ENCODE measurements at regions not wholly inside any gene's neighbourhood (a gene's known extent, or its start where the extent isn't known, plus 50 kb on each side); places are given as distances from the start of the nearest gene placed in this dataset.

DNA sequence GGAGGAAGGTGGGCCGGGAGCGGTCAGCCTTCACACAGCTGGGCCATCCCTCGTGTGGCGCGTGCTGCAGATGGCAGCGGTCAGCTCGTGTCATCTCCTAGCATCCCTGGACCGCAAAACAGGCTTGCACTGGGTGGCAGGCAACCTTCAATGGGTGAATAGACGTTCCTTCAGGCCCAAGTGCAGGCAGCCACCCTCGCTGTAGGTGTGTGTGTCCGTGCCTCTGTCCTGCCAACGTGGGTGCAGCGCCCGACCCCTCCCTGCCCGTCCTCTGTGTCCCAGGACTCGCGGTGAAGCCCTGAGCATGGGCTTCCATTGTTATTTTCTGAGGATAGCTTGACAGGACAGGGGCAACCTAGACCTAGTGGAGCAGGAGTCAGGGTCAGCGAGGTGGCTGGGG is 79.8 kb upstream of the STOX2 start:
- TF ChIP-seq, protein P1, sequence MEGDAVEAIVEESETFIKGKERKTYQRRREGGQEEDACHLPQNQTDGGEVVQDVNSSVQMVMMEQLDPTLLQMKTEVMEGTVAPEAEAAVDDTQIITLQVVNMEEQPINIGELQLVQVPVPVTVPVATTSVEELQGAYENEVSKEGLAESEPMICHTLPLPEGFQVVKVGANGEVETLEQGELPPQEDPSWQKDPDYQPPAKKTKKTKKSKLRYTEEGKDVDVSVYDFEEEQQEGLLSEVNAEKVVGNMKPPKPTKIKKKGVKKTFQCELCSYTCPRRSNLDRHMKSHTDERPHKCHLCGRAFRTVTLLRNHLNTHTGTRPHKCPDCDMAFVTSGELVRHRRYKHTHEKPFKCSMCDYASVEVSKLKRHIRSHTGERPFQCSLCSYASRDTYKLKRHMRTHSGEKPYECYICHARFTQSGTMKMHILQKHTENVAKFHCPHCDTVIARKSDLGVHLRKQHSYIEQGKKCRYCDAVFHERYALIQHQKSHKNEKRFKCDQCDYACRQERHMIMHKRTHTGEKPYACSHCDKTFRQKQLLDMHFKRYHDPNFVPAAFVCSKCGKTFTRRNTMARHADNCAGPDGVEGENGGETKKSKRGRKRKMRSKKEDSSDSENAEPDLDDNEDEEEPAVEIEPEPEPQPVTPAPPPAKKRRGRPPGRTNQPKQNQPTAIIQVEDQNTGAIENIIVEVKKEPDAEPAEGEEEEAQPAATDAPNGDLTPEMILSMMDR (IDR thresholded peaks at IDR 0.05; ENCODE audit: low read depth, low read length, missing control alignments): no peak
- H3K4me3 ChIP-seq (ENCODE audit: low read depth, low read length): no peak overlapping the region
- DNase-seq (ENCODE audit: low read depth): no peak

DNA sequence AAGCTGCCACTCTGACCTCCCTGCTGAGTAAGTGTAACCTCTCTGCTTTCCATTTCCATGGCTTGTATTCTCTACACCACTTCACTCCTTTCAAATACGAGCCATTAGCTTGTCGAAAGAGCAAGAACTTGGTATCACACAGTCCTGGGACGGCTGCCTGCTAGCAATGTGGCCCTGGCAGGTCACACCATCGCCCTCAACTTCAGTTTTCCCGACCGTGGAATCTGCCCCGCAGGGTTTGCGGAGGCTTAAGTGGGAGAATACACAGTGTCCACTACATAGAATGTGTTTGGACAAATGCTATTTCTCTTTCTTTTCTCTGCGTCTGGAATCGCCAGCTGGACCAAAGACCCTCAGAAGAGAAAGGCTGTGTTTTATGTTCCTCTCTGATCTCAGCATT is 78.6 kb upstream of the STOX2 start:
- TF ChIP-seq, protein P1 (IDR thresholded peaks at IDR 0.05; ENCODE audit: low read depth, low read length, missing control alignments): no peak
- no peak for DNase-seq (ENCODE audit: low read depth)
- H3K4me3 ChIP-seq (ENCODE audit: low read depth, low read length): no peak overlapping the region

DNA sequence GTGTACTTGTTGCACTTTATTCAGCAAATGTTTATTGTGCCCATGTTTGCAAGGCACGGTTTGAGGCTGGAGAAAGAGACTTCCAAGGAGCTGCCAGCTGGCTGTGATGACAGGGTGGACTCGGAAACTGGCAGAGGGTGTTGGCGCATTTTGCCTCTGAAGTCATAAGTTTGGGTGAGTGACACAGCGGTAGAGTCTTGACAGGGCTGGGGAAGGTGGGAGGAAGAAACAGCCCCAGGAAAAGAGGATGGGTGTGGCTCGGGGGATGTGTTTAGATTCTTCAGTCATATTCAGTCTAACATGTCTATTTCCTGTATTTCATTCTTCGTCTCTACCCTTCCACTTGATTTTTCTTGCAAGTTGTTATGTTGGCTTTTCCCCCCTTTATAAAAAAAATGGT is 77.0 kb upstream of the STOX2 start:
- DNase-seq (ENCODE audit: low read depth): no peak
- TF ChIP-seq, protein P1 (IDR thresholded peaks at IDR 0.05; ENCODE audit: low read depth, low read length, missing control alignments): no peak
- H3K4me3 ChIP-seq (ENCODE audit: low read depth, low read length): no peak overlapping the region

DNA sequence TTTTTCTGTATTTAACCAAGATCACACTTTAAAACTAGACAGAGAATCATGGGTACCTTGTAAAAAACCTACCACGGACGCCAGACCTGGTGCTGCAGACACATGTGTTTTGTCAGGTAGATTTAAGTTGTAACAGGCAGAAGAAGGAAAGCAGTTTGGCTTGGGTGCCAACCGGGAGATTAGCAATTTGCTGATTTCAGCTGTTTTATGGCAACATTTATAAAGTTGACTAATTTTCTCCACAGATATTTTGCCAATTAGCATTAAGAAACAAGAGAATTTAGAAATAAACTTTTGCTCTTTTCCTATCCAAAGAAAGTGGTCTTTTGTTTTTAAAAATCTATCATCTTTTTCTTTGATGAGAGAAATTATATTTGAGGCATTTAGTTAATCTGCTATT is 76.3 kb upstream of the STOX2 start:
- DNase-seq (ENCODE audit: low read depth): no peak
- H3K4me3 ChIP-seq (ENCODE audit: low read depth, low read length): no peak overlapping the region
- TF ChIP-seq, protein P1 (IDR thresholded peaks at IDR 0.05; ENCODE audit: low read depth, low read length, missing control alignments): no peak

DNA sequence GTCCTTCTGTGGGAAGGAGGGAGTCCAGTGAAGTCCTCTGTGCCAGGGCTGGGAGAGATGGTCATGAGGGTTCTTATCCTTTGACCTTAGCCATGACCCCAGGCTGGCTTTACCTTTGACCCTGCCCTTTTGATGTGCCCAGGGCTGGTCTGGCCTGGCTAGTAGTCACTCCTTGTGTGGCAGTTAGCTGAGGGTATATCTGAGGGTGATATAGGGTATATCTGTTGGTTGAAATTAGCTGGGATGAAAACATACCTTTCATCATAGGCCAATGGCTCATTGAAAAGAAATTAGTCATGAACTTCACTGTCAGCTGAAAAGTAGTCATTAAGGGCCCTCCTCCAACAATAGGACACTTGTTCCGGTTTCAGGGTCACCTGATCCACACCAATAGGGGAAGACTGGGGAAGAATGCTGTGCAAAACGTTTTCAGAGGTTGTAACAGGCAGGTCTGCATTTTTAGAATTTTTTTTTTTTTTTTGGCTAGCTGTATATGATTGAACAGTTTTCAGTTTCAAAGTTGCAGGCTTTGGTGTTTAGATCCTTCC is 74.6 kb upstream of the STOX2 start:
- no peak overlapping the region for H3K4me3 ChIP-seq (ENCODE audit: low read depth, low read length)
- DNase-seq (ENCODE audit: low read depth): no peak
- TF ChIP-seq, protein P1 (IDR thresholded peaks at IDR 0.05; ENCODE audit: low read depth, low read length, missing control alignments): no peak

DNA sequence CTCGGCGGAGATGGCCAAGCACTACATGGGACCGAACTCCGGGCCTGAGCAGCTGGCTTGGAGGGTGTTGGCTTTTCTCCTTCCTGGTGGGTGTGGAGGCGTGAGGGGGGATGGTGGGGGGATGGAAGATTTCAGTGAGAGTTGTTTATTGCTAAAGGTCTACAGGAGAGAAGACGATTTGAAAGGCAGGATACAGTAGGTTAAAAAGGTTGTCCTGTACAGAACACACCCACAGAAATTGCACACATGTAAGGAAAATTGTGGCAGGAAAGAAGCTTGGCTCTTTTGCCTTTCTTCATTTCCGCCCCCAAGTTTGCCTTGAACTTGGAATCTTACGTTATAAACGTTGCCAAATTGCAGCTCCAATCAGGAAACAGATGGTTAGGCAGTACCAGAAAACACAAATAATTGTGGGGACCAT is 74.1 kb upstream of the STOX2 start:
- no peak overlapping the region for H3K4me3 ChIP-seq (ENCODE audit: low read depth, low read length)

DNA sequence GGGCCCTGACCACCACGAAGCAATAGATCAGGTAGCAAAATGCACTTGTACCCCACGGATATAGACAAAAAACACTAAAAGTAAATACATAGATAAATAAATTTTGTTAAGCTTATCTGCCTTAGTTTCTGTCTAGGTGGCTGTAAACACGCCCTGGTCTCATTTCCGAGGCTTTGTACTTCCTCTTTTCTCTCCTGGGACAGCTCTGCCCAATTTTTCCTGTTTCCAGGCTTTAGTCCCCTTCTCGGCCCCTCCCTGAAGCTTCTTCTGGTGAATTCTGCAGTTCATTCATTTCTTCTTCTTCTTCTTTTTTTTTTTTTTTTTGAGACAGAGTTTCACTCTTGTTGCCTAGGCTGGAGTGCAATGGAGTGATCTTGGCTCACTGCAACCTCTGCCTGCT is 73.4 kb upstream of the STOX2 start:
- H3K4me3 ChIP-seq (ENCODE audit: low read depth, low read length): no peak overlapping the region
- TF ChIP-seq, protein P1 (IDR thresholded peaks at IDR 0.05; ENCODE audit: low read depth, low read length, missing control alignments): no peak
- DNase-seq (ENCODE audit: low read depth): no peak

More for the DNA sequence above, 74.1 kb upstream of the STOX2 start:
- DNase-seq (ENCODE audit: low read depth): no peak
- TF ChIP-seq, protein P1 (IDR thresholded peaks at IDR 0.05; ENCODE audit: low read depth, low read length, missing control alignments): no peak
